ENCODE measurements at regions not wholly inside any gene's neighbourhood (a gene's known extent, or its start where the extent isn't known, plus 50 kb on each side); places are given as distances from the start of the nearest gene placed in this dataset.

DNA sequence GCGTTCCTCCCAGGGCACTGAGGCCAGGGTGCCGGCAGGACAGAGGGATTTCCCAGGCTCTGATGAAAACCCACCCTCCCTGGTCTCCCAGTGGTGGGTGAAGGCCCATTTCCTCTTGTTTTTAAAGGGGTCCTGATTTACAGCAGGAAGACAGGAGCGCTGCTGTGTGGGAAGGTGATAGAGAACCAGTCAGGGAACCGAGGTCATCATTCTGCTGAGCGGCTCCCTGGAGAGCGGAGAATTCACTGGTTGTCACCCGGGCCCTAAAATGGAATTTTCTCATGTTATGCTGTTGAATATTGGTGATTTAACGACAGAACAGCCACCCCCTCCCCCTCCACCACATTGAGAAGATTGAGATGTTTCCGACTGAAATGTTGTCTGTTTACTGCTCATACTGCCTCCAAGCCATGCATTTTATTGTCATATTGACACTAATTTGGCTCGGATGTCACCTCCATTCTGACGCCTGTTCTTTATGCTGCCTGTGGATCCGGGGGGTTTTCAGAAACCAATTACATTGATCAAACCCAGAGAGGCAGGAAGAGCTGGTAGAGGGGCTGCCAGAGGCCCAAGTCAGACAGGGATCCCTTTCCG is 225.2 kb downstream of the GLI2 start:
- TF ChIP-seq, protein P1, sequence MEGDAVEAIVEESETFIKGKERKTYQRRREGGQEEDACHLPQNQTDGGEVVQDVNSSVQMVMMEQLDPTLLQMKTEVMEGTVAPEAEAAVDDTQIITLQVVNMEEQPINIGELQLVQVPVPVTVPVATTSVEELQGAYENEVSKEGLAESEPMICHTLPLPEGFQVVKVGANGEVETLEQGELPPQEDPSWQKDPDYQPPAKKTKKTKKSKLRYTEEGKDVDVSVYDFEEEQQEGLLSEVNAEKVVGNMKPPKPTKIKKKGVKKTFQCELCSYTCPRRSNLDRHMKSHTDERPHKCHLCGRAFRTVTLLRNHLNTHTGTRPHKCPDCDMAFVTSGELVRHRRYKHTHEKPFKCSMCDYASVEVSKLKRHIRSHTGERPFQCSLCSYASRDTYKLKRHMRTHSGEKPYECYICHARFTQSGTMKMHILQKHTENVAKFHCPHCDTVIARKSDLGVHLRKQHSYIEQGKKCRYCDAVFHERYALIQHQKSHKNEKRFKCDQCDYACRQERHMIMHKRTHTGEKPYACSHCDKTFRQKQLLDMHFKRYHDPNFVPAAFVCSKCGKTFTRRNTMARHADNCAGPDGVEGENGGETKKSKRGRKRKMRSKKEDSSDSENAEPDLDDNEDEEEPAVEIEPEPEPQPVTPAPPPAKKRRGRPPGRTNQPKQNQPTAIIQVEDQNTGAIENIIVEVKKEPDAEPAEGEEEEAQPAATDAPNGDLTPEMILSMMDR (IDR thresholded peaks at IDR 0.05; ENCODE audit: borderline replicate concordance, control extremely low read depth, extremely low read depth, insufficient read depth, missing control alignments) = no peak
- in situ Hi-C loops (cut with MboI; ENCODE audit: low sequenced_read_pairs, unreplicated experiment) = no loop called here
- DNase-seq (ENCODE audit: low spot score) = no peak

DNA sequence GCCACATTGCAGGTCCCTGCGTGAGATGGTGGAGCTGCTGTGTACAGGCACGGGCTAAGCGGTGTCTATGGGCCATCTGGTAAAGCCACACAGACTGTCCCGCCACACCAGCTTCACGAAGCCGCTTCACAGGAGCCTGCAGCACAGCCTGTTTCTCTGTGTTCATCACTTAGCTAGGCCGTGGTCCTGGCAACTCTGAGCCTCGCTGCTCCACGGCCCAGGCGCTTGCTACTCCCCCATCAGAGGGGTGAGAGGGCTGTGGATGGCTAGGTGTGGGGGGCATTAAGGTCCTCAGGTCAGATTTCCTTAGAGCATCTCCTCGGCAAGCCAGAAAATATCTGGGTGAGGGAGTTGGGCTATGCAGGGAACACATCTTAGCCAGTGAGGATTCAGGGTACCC is 225.7 kb downstream of the GLI2 start:
- TF ChIP-seq, protein P1 (IDR thresholded peaks at IDR 0.05; ENCODE audit: borderline replicate concordance, control extremely low read depth, extremely low read depth, insufficient read depth, missing control alignments) = no peak
- in situ Hi-C loops (cut with MboI; ENCODE audit: low sequenced_read_pairs, unreplicated experiment) = no loop called here
- no peak for DNase-seq (ENCODE audit: low spot score)

GRCh38 chr2:120963997-120964705 is 228.5 kb downstream of the GLI2 start:
- DNase-seq (ENCODE audit: low spot score) = no peak
- TF ChIP-seq, protein P1 (IDR thresholded peaks at IDR 0.05; ENCODE audit: borderline replicate concordance, control extremely low read depth, extremely low read depth, insufficient read depth, missing control alignments) = no peak
- in situ Hi-C loops (cut with MboI; ENCODE audit: low sequenced_read_pairs, unreplicated experiment) = no loop called here

DNA sequence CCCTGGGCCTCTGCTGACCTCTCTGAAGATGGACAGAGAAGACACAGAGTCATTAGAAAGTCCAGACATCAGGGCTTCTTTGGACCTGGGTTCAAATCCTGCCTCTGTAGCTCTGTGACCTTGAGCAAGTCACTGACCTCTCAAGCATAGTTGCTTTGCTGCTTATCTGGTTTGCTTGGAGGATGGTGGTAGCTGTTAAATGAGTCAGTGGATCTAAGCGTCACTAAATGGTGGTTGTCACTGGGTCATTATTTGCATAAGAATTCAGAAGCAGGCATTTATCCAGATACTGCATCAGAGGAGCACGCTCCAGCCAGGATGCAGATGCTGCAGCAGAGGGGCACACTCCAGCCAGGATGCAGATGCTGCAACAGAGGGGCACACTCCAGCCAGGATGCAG is 229.2 kb downstream of the GLI2 start:
- no peak for DNase-seq (ENCODE audit: low spot score)

GRCh38 chr2:120966510-120967254 is 231.0 kb downstream of the GLI2 start:
- TF ChIP-seq, protein P1 (IDR thresholded peaks at IDR 0.05; ENCODE audit: borderline replicate concordance, control extremely low read depth, extremely low read depth, insufficient read depth, missing control alignments) = no peak
- in situ Hi-C loops (cut with MboI; ENCODE audit: low sequenced_read_pairs, unreplicated experiment) = no loop called here
- DNase-seq (ENCODE audit: low spot score) = no peak

More for the DNA sequence above, 229.2 kb downstream of the GLI2 start:
- in situ Hi-C loops (cut with MboI; ENCODE audit: low sequenced_read_pairs, unreplicated experiment) = no loop called here
- TF ChIP-seq, protein P1 (IDR thresholded peaks at IDR 0.05; ENCODE audit: borderline replicate concordance, control extremely low read depth, extremely low read depth, insufficient read depth, missing control alignments) = no peak

DNA sequence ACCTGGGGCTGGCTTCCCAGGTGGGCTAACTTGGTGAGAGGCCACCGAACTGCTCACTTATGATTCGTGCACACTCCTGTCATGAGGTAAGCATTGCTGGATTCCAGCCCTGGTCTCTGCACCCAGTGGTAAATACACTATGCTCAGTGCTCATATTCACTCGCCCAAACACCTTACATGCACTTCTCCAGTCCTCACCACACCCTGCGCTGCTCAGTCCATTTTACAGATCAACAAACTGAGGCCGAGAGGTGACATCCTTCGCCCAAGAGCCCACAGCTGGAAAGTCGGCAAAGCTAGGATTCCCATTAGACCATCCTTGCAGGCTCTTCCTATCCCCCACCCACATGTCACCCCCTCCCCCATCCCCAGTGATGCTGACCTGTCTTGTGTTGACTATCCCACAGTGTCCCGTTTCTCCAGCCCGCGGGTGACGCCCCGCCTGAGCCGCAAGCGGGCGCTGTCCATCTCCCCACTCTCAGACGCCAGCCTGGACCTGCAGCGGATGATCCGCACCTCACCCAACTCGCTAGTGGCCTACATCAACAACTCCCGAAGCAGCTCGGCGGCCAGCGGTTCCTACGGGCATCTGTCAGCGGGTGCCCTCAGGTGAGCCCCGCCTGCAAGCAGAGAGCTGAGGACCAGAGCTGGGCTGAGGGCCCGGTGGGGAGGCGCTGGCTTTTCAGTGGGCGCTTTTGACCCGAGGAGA is 232.8 kb downstream of the GLI2 start:
- in situ Hi-C loops (cut with MboI; ENCODE audit: low sequenced_read_pairs, unreplicated experiment) = no loop called here
- no peak for DNase-seq (ENCODE audit: low spot score)
- TF ChIP-seq, protein P1 (IDR thresholded peaks at IDR 0.05; ENCODE audit: borderline replicate concordance, control extremely low read depth, extremely low read depth, insufficient read depth, missing control alignments) = no peak
